ENCODE measurements at regions not wholly inside any gene's neighbourhood (a gene's known extent, or its start where the extent isn't known, plus 50 kb on each side); places are given as distances from the start of the nearest gene placed in this dataset.

DNA sequence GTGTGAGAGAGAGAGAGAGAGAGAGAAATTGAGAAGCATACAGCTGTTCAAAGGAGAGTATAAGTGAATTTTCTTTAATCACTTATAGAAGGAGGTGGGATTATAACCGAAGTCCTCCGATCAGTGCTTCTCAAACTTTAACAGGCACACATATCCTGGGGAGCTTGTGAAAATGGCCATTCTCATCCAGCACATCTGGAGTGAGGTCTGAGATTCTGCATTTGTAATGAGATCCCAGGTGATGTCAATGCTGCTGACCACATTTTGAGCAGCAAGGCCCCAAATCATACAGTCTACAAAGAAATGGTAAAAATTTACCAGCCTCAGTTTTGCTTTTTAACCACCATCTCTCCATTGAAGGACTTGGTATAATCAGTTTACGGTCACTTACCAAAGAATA, 219.0 kb downstream of the PTEN start:
- peak; percentile 25 for ATAC-seq
- CTCF ChIA-PET, result interaction anchor here (0.9 to 4.5 kb wide), 5 partner anchors 8 to 307 kb away, joined by 3 to 24 read pairs (median 6); no protein-coding TSS in a partner anchor
- TF ChIP-seq NFYA (IDR thresholded peaks at IDR 0.05; ENCODE audit: borderline replicate concordance, low read depth, low read length), result no peak
- no peak for TF ChIP-seq MTA3 (IDR thresholded peaks at IDR 0.05; ENCODE audit: borderline replicate concordance, low read length)
- no peak for TF ChIP-seq TCF12 (IDR thresholded peaks at IDR 0.05; ENCODE audit: low read depth, low read length)
- no peak for TF ChIP-seq SMAD5 (IDR thresholded peaks at IDR 0.05; ENCODE audit: low read depth)
- TF ChIP-seq, protein P1, sequence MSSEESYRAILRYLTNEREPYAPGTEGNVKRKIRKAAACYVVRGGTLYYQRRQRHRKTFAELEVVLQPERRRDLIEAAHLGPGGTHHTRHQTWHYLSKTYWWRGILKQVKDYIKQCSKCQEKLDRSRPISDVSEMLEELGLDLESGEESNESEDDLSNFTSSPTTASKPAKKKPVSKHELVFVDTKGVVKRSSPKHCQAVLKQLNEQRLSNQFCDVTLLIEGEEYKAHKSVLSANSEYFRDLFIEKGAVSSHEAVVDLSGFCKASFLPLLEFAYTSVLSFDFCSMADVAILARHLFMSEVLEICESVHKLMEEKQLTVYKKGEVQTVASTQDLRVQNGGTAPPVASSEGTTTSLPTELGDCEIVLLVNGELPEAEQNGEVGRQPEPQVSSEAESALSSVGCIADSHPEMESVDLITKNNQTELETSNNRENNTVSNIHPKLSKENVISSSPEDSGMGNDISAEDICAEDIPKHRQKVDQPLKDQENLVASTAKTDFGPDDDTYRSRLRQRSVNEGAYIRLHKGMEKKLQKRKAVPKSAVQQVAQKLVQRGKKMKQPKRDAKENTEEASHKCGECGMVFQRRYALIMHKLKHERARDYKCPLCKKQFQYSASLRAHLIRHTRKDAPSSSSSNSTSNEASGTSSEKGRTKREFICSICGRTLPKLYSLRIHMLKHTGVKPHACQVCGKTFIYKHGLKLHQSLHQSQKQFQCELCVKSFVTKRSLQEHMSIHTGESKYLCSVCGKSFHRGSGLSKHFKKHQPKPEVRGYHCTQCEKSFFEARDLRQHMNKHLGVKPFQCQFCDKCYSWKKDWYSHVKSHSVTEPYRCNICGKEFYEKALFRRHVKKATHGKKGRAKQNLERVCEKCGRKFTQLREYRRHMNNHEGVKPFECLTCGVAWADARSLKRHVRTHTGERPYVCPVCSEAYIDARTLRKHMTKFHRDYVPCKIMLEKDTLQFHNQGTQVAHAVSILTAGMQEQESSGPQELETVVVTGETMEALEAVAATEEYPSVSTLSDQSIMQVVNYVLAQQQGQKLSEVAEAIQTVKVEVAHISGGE (CRISPR knock-in tag; IDR thresholded peaks at IDR 0.05), result no peak
- TF ChIP-seq, protein P2, sequence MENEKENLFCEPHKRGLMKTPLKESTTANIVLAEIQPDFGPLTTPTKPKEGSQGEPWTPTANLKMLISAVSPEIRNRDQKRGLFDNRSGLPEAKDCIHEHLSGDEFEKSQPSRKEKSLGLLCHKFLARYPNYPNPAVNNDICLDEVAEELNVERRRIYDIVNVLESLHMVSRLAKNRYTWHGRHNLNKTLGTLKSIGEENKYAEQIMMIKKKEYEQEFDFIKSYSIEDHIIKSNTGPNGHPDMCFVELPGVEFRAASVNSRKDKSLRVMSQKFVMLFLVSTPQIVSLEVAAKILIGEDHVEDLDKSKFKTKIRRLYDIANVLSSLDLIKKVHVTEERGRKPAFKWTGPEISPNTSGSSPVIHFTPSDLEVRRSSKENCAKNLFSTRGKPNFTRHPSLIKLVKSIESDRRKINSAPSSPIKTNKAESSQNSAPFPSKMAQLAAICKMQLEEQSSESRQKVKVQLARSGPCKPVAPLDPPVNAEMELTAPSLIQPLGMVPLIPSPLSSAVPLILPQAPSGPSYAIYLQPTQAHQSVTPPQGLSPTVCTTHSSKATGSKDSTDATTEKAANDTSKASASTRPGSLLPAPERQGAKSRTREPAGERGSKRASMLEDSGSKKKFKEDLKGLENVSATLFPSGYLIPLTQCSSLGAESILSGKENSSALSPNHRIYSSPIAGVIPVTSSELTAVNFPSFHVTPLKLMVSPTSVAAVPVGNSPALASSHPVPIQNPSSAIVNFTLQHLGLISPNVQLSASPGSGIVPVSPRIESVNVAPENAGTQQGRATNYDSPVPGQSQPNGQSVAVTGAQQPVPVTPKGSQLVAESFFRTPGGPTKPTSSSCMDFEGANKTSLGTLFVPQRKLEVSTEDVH (IDR thresholded peaks at IDR 0.05; ENCODE audit: low read depth, partially characterized antibody), result no peak
- no peak for TF ChIP-seq CEBPB (IDR thresholded peaks at IDR 0.05; ENCODE audit: borderline replicate concordance in 1 of 2, low read depth in 2 of 2, low read length in 2 of 2)
- no peak for TF ChIP-seq EED (IDR thresholded peaks at IDR 0.05; ENCODE audit: low read depth)
- TF ChIP-seq ZNF384 (IDR thresholded peaks at IDR 0.05; ENCODE audit: borderline replicate concordance, low read depth, low read length), result no peak
- TF ChIP-seq ASH2L (IDR thresholded peaks at IDR 0.05; ENCODE audit: borderline replicate concordance, low read depth), result no peak
- TF ChIP-seq, protein P3, sequence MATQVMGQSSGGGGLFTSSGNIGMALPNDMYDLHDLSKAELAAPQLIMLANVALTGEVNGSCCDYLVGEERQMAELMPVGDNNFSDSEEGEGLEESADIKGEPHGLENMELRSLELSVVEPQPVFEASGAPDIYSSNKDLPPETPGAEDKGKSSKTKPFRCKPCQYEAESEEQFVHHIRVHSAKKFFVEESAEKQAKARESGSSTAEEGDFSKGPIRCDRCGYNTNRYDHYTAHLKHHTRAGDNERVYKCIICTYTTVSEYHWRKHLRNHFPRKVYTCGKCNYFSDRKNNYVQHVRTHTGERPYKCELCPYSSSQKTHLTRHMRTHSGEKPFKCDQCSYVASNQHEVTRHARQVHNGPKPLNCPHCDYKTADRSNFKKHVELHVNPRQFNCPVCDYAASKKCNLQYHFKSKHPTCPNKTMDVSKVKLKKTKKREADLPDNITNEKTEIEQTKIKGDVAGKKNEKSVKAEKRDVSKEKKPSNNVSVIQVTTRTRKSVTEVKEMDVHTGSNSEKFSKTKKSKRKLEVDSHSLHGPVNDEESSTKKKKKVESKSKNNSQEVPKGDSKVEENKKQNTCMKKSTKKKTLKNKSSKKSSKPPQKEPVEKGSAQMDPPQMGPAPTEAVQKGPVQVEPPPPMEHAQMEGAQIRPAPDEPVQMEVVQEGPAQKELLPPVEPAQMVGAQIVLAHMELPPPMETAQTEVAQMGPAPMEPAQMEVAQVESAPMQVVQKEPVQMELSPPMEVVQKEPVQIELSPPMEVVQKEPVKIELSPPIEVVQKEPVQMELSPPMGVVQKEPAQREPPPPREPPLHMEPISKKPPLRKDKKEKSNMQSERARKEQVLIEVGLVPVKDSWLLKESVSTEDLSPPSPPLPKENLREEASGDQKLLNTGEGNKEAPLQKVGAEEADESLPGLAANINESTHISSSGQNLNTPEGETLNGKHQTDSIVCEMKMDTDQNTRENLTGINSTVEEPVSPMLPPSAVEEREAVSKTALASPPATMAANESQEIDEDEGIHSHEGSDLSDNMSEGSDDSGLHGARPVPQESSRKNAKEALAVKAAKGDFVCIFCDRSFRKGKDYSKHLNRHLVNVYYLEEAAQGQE (IDR thresholded peaks at IDR 0.05; ENCODE audit: low read depth, low read length), result no peak
- TF ChIP-seq BCL11A (IDR thresholded peaks at IDR 0.05; ENCODE audit: low read depth, low read length), result no peak
- no peak for TF ChIP-seq EGR1 (IDR thresholded peaks at IDR 0.05; ENCODE audit: borderline replicate concordance in 1 of 2, low read depth in 2 of 2, low read length in 2 of 2)
- Histone ChIP-seq H4K20me1 (ENCODE audit: control insufficient read depth, insufficient read depth) (no peaks in the 10 kb centered on the region), H3K27me3 (replicated peaks in 1 of 2; ENCODE audit: control insufficient read depth in 2 of 2, insufficient read depth in 2 of 2, low read length in 1 of 2) (no peaks in the 10 kb centered on the region), H3K79me2 (ENCODE audit: control insufficient read depth, insufficient read depth, low read length) (peaks cover 5% of the 10 kb centered on the region), H3K4me2 (ENCODE audit: control insufficient read depth, insufficient read depth) (peak overlapping the region; percentile 86), H3K4me3 (no peak overlapping the region), H3K4me1 (ENCODE audit: control insufficient read depth, insufficient read depth, low read length) (peaks cover 41% of the 10 kb centered on the region), H3K36me3 (ENCODE audit: control insufficient read depth in 2 of 2, insufficient read depth in 2 of 2, low read length in 1 of 2) (no peaks in the 10 kb centered on the region), H2AFZ (ENCODE audit: control insufficient read depth, low read depth, low read length) (no peak overlapping the region), H3K9me3 (replicated peaks; ENCODE audit: control insufficient read depth, insufficient read depth, low read length) (no peaks in the 10 kb centered on the region; the same call in 2 of the 3 replicates), H3K27ac (ENCODE audit: control insufficient read depth, insufficient read depth) (peak overlapping the region; percentile 60), H3K9ac (ENCODE audit: control insufficient read depth, insufficient read depth, low read length) (peak overlapping the region; percentile 46)
- in situ Hi-C loops (cut with MboI) (no loop called here), intact Hi-C loops (cut with micrococcal nuclease; ENCODE audit: unreplicated experiment) (no loop called here)
- DNase-seq (ENCODE audit: low read depth, low spot score), result no peak
- POLR2A ChIA-PET, result interaction anchor here (0.5 to 2.3 kb wide), 9 partner anchors 9 to 305 kb away, joined by 4 to 10 read pairs (median 4); partner anchors contain the start of genes KLLN and PTEN
- RAD21 ChIA-PET (ENCODE audit: unreplicated experiment), result interaction anchor here (0.9 to 6.9 kb wide), 12 partner anchors 8 to 304 kb away, joined by 3 to 73 read pairs (median 10); partner anchors contain the start of genes KLLN and PTEN
- FAIRE-seq, result no peak
- BruUV-seq (replicated peaks), result TSS peak; percentile 93
- WGBS (ENCODE audit: insufficient coverage, insufficient replicate concordance, low lambda C conversion rate, missing lambda C conversion rate), result 86% methylated on average over 3 of the region's 3 CpGs
- SMC1A ChIA-PET (ENCODE audit: uncharacterized antibody, unreplicated experiment), result interaction anchor here (0.6 to 19.3 kb wide), 13 partner anchors 9 to 310 kb away, joined by 3 to 229 read pairs (median 4); partner anchors contain the start of genes KLLN and PTEN

Data from GM12878 (cell line).